Pancreas (tissue), 10 donors: ENCODE measurements at regions not wholly inside any gene's neighbourhood (a gene's known extent, or its start where the extent isn't known, plus 50 kb on each side); places are given as distances from the start of the nearest gene placed in this dataset.

Experiments
- ATAC-seq, 4 donors: fragments of 200-7000 bp; cut with Tn5 transposase; one replicate each; pipeline versions ENCODE4 v1.8.0 to v1.9.1; 2020; ENCODE audit warnings: mild to moderate bottlenecking in 4 of 4, moderate library complexity in 4 of 4
- DNase-seq, 6 donors: peaks; one replicate each; pipeline ENCODE4 v3.0.0-alpha.2; 2020
- FAIRE-seq: peaks from 2 replicates; lab custom pipeline; 2012; peaks lifted over from hg19 to GRCh38; lab: Jason Lieb, UNC
- H3K27ac ChIP-seq, 4 donors: fragments of 200-600 bp; sonication (generic); 1 replicate in 3 of 4; 2 replicates in 1 of 4; pipeline versions ENCODE4 v1.5.0 to v1.8.0; 2020
- H3K27me3 ChIP-seq, 4 donors: fragments of 200-600 bp; one replicate each; pipeline ENCODE4 v1.8.0; 2021
- H3K36me3 ChIP-seq, 3 donors: fragments of 200-600 bp; sonication (generic) in 1 of 3; one replicate each; pipeline versions ENCODE4 v1.5.0 to v1.8.0; 2020 to 2021
- H3K4me1 ChIP-seq, 3 donors: fragments of 200-600 bp; one replicate each; pipeline ENCODE4 v1.8.0; 2021
- H3K4me3 ChIP-seq, 4 donors: fragments of 200-600 bp; sonication (generic) in 2 of 4; one replicate each; pipeline versions ENCODE4 v1.5.0 to v1.8.0; 2020 to 2021
- H3K9me3 ChIP-seq, 4 donors: fragments of 200-600 bp; one replicate each; pipeline ENCODE4 v1.8.0; 2021
- CTCF ChIP-seq, 4 donors: fragments of 200-600 bp; sonication (generic) in 3 of 4; IDR thresholded peaks; one replicate each; pipeline versions ENCODE4 v1.5.0 to v1.8.0; 2021; ENCODE audit warnings: antibody characterized with exemption in 4 of 4
- WGBS, 2 donors: extraction: QIAGEN DNeasy Blood & Tissue Kit; methylation state at CpG; one replicate each; pipeline ENCODE4 v1.1.7; 2013; 5-methylcytosine and 5-hydroxymethylcytosine counted together
- intact Hi-C, 3 donors: fragments of 100-400 bp; cut with DNase I; formaldehyde crosslinking; loops; one replicate each; pipeline versions ENCODE4 v1.11.1 to v1.14.2; 2022
- donor health status: healthy with polysubstance abuse.
- donor health status: DM: no; HTN: no; CAD: no; lungs with moderate emphysema.
- donor health status: DM: no; HTN: no; CAD: no.
- donor health status: control.
- donor health status: control.
- donor health status: Bipolar disorder and iron deficiency.
- donor health status: DM: yes; HTN: yes; CAD: no.
- donor health status: DM: no; HTN: no; CAD: no.
- donor health status: DM: no; HTN: no; CAD: no.
- donor health status: DM: yes; HTN: yes; CAD: no.

DNA sequence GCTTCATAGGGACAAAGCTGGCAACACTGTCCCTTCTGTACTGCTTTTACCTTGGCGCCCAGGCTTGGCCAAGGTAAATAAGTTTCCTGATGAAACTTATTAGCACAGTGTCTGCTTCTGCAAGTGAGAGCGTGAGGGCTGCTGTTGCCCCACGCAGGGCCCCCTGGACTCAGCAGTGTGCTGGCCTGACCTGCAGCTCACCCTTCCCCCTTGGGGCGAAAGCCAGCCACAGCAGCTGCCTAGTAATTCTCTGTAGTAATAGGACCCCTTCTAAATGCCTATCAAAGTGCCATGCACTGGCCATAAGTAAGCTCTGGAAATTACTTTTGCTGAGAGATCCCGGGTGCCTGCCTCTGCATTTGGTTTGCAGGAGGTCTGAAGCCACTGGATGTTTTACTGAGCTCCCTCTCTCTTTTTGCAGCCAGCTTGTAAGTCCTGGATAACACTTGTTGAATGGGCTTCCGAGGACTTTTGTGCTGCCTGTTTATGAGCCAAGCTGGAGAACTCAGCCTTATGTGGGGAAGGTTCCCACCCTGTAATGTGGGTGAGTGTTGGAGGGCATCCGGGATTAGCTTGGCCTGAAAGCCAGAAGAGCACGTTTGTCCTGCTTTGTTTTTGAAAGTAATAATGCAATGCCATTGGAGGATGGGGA is 293.9 kb downstream of the C7orf25 start:
- TF ChIP-seq CTCF (IDR thresholded peaks at IDR 0.05): no peak
- Histone ChIP-seq H3K4me1 (no peaks in the 10 kb centered on the region), H3K27me3 (no peaks in the 10 kb centered on the region), H3K9me3 (no peaks in the 10 kb centered on the region), H3K36me3 (no peaks in the 10 kb centered on the region), H3K4me3 (no peak overlapping the region), H3K27ac (no peak overlapping the region)
- DNase-seq (no peak), ATAC-seq (no peak), FAIRE-seq (no peak)
- WGBS, 2 donors: 30% methylated on average over 8 of the region's 8 CpGs
- intact Hi-C loops: no loop called here

DNA sequence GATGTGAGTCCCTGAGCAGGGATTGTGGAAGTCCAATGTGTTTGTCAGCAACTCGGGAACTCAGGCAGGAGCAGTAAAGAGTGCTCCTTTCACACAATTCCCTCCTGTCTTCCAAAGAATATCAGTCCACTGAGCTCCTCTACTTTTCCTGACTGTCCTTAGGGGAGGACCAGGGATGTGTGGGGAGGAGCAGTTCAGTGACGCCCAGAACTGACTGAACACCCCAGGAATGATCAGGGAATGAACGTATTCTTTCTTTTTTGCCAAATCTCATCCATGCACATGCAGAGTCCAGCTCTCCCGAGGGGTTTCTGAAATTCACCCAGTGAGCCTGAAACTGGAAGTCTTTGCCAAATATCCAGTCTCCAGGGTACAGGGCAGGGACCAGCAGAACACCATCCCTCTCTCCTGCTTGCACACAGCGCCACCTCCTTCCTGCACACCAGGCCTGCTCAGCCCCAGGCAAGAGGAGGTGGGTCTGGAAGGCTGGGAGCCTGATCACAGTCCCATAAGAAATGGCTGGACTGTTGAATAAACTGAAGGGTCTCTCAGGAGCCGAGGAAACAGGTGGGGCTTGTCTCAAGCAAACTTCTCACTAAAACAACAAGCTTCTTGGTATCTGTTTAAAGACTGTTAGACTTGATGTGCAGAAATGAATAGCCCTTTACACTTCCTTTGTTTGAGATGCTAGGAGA is 294.7 kb downstream of the C7orf25 start:
- TF ChIP-seq CTCF (IDR thresholded peaks at IDR 0.05): no peak

DNA sequence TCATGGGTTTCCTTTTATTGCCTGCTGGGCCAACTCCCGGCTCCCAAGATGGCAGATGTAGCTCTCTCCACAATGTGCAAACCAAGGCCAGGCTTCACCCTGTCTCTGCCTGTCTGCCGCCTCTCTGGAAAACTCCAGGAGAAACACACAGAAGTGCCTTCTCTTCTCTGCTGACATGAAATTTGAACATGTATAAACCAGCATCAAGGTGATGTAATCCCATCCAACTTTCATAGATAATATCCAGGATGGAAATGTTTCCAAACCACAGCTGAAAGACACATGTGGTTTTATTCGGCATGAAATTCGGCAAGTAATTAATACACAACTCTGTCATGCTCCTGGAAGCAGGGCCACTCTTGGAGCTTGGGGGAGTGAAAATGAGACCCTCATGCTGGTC is 297.2 kb downstream of the C7orf25 start:
- intact Hi-C loops: no loop called here
- H3K9me3 ChIP-seq: no peaks in the 10 kb centered on the region
- H3K4me3 ChIP-seq: no peak overlapping the region
- no peaks in the 10 kb centered on the region for H3K36me3 ChIP-seq
- 70 to 84% methylated on average over 4 of the region's 4 CpGs for WGBS, 2 donors
- no peaks in the 10 kb centered on the region for H3K27me3 ChIP-seq
- TF ChIP-seq CTCF (IDR thresholded peaks at IDR 0.05): no peak
- no peak for ATAC-seq
- no peak for FAIRE-seq
- H3K27ac ChIP-seq: no peak overlapping the region
- DNase-seq: no peak
- H3K4me1 ChIP-seq: no peaks in the 10 kb centered on the region

More for the DNA sequence above, 294.7 kb downstream of the C7orf25 start:
- Histone ChIP-seq H3K4me3 (no peak overlapping the region), H3K4me1 (no peaks in the 10 kb centered on the region), H3K9me3 (no peaks in the 10 kb centered on the region), H3K27me3 (no peaks in the 10 kb centered on the region), H3K27ac (no peak overlapping the region), H3K36me3 (no peaks in the 10 kb centered on the region)
- intact Hi-C loops: no loop called here
- ATAC-seq: no peak
- no peak for FAIRE-seq
- 49 to 61% methylated on average over 6 of the region's 6 CpGs for WGBS, 2 donors
- no peak for DNase-seq

GRCh38 chr7:42611961-42612360 is 299.9 kb downstream of the C7orf25 start:
- intact Hi-C loops: no loop called here
- Histone ChIP-seq H3K36me3 (no peaks in the 10 kb centered on the region), H3K4me3 (no peak overlapping the region), H3K27me3 (no peaks in the 10 kb centered on the region), H3K27ac (no peak overlapping the region), H3K9me3 (no peaks in the 10 kb centered on the region), H3K4me1 (no peaks in the 10 kb centered on the region)
- no peak for ATAC-seq
- no peak for TF ChIP-seq CTCF (IDR thresholded peaks at IDR 0.05)
- WGBS, 2 donors: 18 to 32% methylated on average over 1 of the region's 1 CpG
- no peak for FAIRE-seq
- DNase-seq: no peak
